ENCODE measurements at regions not wholly inside any gene's neighbourhood (a gene's known extent, or its start where the extent isn't known, plus 50 kb on each side); places are given as distances from the start of the nearest gene placed in this dataset.

DNA sequence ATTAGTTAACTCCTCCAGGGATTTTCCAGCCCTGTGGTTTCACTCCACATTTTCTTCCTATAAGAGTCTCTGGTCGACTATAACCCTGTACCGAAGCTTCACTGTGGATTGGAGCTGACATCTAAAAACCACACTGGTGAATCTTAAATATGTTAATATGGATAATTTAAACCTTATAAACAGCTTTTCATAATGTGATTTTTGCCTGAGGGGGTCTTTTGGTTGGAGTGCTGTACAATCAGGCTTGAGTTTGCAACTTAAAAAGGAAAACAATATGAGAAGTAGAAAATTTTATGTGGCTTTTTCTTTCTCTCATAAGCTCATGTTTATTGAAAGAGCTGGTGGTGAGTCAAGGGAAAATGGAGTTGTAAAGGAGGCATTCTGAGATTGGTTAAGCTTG lies 313.7 kb downstream of the VPS13C start:
- no peaks in the 10 kb centered on the region for H3K36me3 ChIP-seq
- H3K4me1 ChIP-seq: no peaks in the 10 kb centered on the region
- no peak overlapping the region for H3K4me3 ChIP-seq
- H3K27ac ChIP-seq: no peak overlapping the region
- TF ChIP-seq, protein P1, sequence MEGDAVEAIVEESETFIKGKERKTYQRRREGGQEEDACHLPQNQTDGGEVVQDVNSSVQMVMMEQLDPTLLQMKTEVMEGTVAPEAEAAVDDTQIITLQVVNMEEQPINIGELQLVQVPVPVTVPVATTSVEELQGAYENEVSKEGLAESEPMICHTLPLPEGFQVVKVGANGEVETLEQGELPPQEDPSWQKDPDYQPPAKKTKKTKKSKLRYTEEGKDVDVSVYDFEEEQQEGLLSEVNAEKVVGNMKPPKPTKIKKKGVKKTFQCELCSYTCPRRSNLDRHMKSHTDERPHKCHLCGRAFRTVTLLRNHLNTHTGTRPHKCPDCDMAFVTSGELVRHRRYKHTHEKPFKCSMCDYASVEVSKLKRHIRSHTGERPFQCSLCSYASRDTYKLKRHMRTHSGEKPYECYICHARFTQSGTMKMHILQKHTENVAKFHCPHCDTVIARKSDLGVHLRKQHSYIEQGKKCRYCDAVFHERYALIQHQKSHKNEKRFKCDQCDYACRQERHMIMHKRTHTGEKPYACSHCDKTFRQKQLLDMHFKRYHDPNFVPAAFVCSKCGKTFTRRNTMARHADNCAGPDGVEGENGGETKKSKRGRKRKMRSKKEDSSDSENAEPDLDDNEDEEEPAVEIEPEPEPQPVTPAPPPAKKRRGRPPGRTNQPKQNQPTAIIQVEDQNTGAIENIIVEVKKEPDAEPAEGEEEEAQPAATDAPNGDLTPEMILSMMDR (IDR thresholded peaks at IDR 0.05): no peak
- no peak for DNase-seq
- intact Hi-C loops (cut with DNase I): no loop called here
- ATAC-seq: no peak
- H3K9me3 ChIP-seq: no peaks in the 10 kb centered on the region
- H3K27me3 ChIP-seq: peaks cover 0 to 15% (median 0%) of the 10 kb centered on the region in 7 donors
- 84 to 85% methylated on average over 2 of the region's 2 CpGs for WGBS, 2 donors

DNA sequence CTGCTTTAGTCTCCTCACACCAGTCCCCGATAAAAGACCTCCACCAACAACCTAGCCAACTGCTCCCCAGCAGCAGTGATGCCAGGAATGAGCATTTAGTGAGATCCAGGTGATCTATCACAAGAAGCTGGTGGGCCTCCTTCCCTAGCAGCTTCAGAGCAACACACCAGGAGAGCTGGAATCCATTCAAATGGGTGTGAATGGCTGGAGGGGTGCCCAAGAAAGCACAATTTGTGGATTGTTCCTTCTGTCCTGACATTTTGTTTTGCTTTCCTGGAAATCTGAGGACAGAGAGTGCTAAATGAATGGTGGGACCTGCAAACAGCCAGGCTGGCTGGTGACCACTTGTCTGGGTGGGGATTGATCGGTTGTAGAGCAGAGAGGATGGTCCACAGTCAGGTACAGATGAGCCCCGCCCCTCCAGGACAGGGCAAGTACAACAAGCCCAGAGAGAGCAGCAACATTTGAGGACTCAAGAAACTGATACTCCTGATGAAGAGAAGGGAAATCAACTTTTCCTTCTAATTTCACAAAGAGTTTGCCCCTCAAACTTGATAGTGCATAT lies 316.8 kb downstream of the VPS13C start:
- H3K27me3 ChIP-seq: peaks cover 0 to 6% (median 0%) of the 10 kb centered on the region in 7 donors
- DNase-seq: no peak
- intact Hi-C loops (cut with DNase I): no loop called here

DNA sequence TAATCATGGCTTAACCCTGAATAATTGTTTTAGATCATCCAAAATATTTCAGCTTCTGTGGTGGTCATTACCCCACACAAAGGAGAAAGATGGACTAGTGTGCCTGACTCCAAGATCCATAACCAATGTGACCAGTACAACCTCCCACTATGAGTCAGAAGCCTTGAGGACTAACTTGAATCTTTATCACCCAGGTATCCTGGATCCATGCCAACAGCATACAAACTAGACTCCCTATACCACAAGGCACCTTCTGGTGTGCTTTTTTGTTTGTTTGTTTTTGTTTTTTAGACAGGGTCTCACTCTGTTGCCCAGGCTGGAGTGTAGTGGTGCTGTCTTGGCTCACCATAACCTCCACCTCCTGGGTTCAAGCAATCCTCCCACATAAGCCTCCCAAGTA lies 317.7 kb downstream of the VPS13C start:
- peaks cover 0 to 6% (median 0%) of the 10 kb centered on the region in 11 donors for H3K9me3 ChIP-seq
- intact Hi-C loops (cut with DNase I): no loop called here
- TF ChIP-seq, protein P1 (IDR thresholded peaks at IDR 0.05): no peak
- no peak for ATAC-seq
- DNase-seq: no peak
- H3K4me1 ChIP-seq: no peaks in the 10 kb centered on the region
- H3K27me3 ChIP-seq: peaks cover 0 to 6% (median 0%) of the 10 kb centered on the region in 7 donors
- H3K27ac ChIP-seq: no peak overlapping the region
- no peaks in the 10 kb centered on the region for H3K36me3 ChIP-seq
- H3K4me3 ChIP-seq: no peak overlapping the region

More for the DNA sequence above, 316.8 kb downstream of the VPS13C start:
- H3K4me3 ChIP-seq: no peak overlapping the region
- no peak overlapping the region for H3K27ac ChIP-seq
- H3K4me1 ChIP-seq: no peaks in the 10 kb centered on the region
- TF ChIP-seq, protein P1 (IDR thresholded peaks at IDR 0.05): no peak
- ATAC-seq: no peak
- peaks cover 0 to 5% (median 0%) of the 10 kb centered on the region in 11 donors for H3K9me3 ChIP-seq
- WGBS, 2 donors: 76 to 83% methylated on average over 3 of the region's 3 CpGs
- H3K36me3 ChIP-seq: no peaks in the 10 kb centered on the region

DNA sequence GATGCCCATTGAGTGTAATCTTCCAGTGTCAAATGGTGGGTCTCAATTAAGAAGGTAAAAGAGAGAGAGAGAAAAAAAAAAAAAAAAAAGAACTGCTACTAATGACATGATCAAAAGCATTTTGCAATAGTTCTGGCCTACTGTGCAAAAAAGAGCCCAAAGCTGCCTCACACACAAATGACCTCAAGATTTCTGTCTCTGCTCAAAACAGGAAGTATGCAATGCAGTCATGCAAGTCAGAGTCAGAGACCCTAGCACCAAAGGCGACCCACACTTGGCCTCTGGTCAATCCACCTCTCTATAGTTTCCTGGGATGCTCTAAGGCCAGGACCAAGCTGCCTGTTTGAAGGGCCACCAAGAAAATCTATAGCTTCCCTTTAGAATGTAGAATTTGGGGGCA lies 323.5 kb downstream of the VPS13C start:
- Histone ChIP-seq H3K4me3 (no peak overlapping the region), H3K36me3 (no peaks in the 10 kb centered on the region), H3K27me3 (peaks cover 0 to 2% (median 0%) of the 10 kb centered on the region in 7 donors), H3K27ac (no peak overlapping the region), H3K4me1 (no peaks in the 10 kb centered on the region), H3K9me3 (peaks cover 0 to 6% (median 0%) of the 10 kb centered on the region in 11 donors)
- intact Hi-C loops (cut with DNase I): no loop called here
- WGBS, 2 donors: 80 to 85% methylated on average over 1 of the region's 1 CpG
- no peak for DNase-seq
- no peak for ATAC-seq
- TF ChIP-seq, protein P1 (IDR thresholded peaks at IDR 0.05): no peak

Measured in heart right ventricle (tissue), 16 donors.